Activated B cell treated with CpG ODN at 0.5 μM for 24 hours (primary cell): ENCODE measurements at regions not wholly inside any gene's neighbourhood (a gene's known extent, or its start where the extent isn't known, plus 50 kb on each side); places are given as distances from the start of the nearest gene placed in this dataset.

Experiments
- ATAC-seq: fragments of 200-7000 bp; cut with Tn5 transposase; one replicate; pipeline ENCODE4 v1.10.0; 2021; ENCODE audit warnings: low read depth, mild to moderate bottlenecking, moderate library complexity
- CTCF ChIA-PET: fragments of 350-600 bp; sonication (Branson Sonifier 250); formaldehyde crosslinking; loops from one replicate; lab custom pipeline; 2021; ENCODE audit warnings: antibody characterized with exemption; lab: Charles Lee
- POLR2A ChIA-PET: fragments of 350-600 bp; sonication (Branson Sonifier 250); formaldehyde crosslinking; loops from one replicate; lab custom pipeline; 2021; ENCODE audit warnings: antibody characterized with exemption; lab: Charles Lee
- DNase-seq: peaks from one replicate; pipeline ENCODE4 v3.0.0; 2022
- H3K27ac Mint-ChIP-seq: one replicate; pipeline ENCODE4 v1.8.0; 2020; ENCODE audit warnings: mixed read lengths
- H3K27me3 Mint-ChIP-seq: one replicate; pipeline ENCODE4 v1.8.0; 2021; ENCODE audit warnings: mixed read lengths
- H3K36me3 Mint-ChIP-seq: one replicate; pipeline ENCODE4 v1.8.0; 2021; ENCODE audit warnings: low read depth, mixed read lengths
- H3K4me1 Mint-ChIP-seq: one replicate; pipeline ENCODE4 v1.8.0; 2021; ENCODE audit warnings: mixed read lengths
- H3K4me3 Mint-ChIP-seq: one replicate; pipeline ENCODE4 v1.8.0; 2020; ENCODE audit warnings: mild to moderate bottlenecking, mixed read lengths
- H3K9me3 Mint-ChIP-seq: one replicate; pipeline ENCODE4 v1.8.0; 2020; ENCODE audit warnings: mixed read lengths
- CTCF ChIP-seq: fragments of 200-600 bp; IDR thresholded peaks from one replicate; pipeline ENCODE4 v1.8.0; 2022; ENCODE audit warnings: antibody characterized with exemption, mild to moderate bottlenecking
- intact Hi-C: fragments of 100-400 bp; cut with micrococcal nuclease; formaldehyde crosslinking; loops from one replicate; pipeline ENCODE4 v1.15.1; 2024

- no peak for TF ChIP-seq CTCF
- Mint-ChIP-seq H3K27me3 (peaks cover 3% of the 10 kb centered on the region), H3K4me3 (no peak overlapping the region), H3K9me3 (peaks cover 11% of the 10 kb centered on the region), H3K27ac (no peak overlapping the region), H3K4me1 (no peaks in the 10 kb centered on the region), H3K36me3 (no peaks in the 10 kb centered on the region)
- DNase-seq (no peak), ATAC-seq (no peak)
- CTCF ChIA-PET: no interaction called here
- POLR2A ChIA-PET: no interaction called here
- intact Hi-C loops: no loop called here
Observed at GRCh38 chr10:6770846-6771245, 190.8 kb upstream of the PRKCQ start.

- Mint-ChIP-seq H3K27me3 (peaks cover 3% of the 10 kb centered on the region), H3K36me3 (no peaks in the 10 kb centered on the region), H3K9me3 (peaks cover 11% of the 10 kb centered on the region), H3K4me1 (no peaks in the 10 kb centered on the region), H3K27ac (no peak overlapping the region), H3K4me3 (no peak overlapping the region)
- no peak for ATAC-seq
- intact Hi-C loops: no loop called here
- POLR2A ChIA-PET: no interaction called here
- no peak for DNase-seq
- TF ChIP-seq CTCF: no peak
- CTCF ChIA-PET: no interaction called here
Observed at GRCh38 chr10:6769704-6770417, 189.8 kb upstream of the PRKCQ start.

GRCh38 chr10:6766131-6766801 is 186.2 kb upstream of the PRKCQ start:
- no peaks in the 10 kb centered on the region for H3K4me1 Mint-ChIP-seq
- no peak overlapping the region for H3K27ac Mint-ChIP-seq
- ATAC-seq: no peak
- TF ChIP-seq CTCF: no peak
- no peak overlapping the region for H3K4me3 Mint-ChIP-seq
- no peak for DNase-seq
- H3K36me3 Mint-ChIP-seq: no peaks in the 10 kb centered on the region
- intact Hi-C loops: no loop called here
- CTCF ChIA-PET: no interaction called here
- peaks cover 14% of the 10 kb centered on the region for H3K27me3 Mint-ChIP-seq
- H3K9me3 Mint-ChIP-seq: peaks cover 6% of the 10 kb centered on the region
- POLR2A ChIA-PET: no interaction called here

GRCh38 chr10:6763423-6763822 is 183.3 kb upstream of the PRKCQ start:
- intact Hi-C loops: no loop called here
- no peak for TF ChIP-seq CTCF
- Mint-ChIP-seq H3K27ac (no peak overlapping the region), H3K4me3 (no peak overlapping the region), H3K36me3 (no peaks in the 10 kb centered on the region), H3K9me3 (peaks cover 3% of the 10 kb centered on the region), H3K4me1 (no peaks in the 10 kb centered on the region), H3K27me3 (peaks cover 31% of the 10 kb centered on the region)
- ATAC-seq: no peak
- ChIA-PET CTCF (no interaction called here), POLR2A (no interaction called here)
- no peak for DNase-seq

- intact Hi-C loops: no loop called here
- H3K27ac Mint-ChIP-seq: no peak overlapping the region
- peaks cover 33% of the 10 kb centered on the region for H3K27me3 Mint-ChIP-seq
Observed at GRCh38 chr10:6763001-6763400, 182.9 kb upstream of the PRKCQ start.

More at GRCh38 chr10:6763001-6763400, 182.9 kb upstream of the PRKCQ start:
- Mint-ChIP-seq H3K4me1 (no peaks in the 10 kb centered on the region), H3K4me3 (no peak overlapping the region), H3K36me3 (no peaks in the 10 kb centered on the region), H3K9me3 (peaks cover 3% of the 10 kb centered on the region)
- no peak for TF ChIP-seq CTCF
- ChIA-PET CTCF (no interaction called here), POLR2A (no interaction called here)
- DNase-seq (no peak), ATAC-seq (no peak)
